ENCODE measurements at regions not wholly inside any gene's neighbourhood (a gene's known extent, or its start where the extent isn't known, plus 50 kb on each side); places are given as distances from the start of the nearest gene placed in this dataset.

- peaks cover 6% of the 10 kb centered on the region for H3K9me3 Mint-ChIP-seq
- no peaks in the 10 kb centered on the region for H3K36me3 Mint-ChIP-seq (ENCODE audit: low read depth)
- no peak overlapping the region for H3K27ac Mint-ChIP-seq
- POLR2A ChIA-PET, result no interaction called here
- no peak for DNase-seq
- CTCF ChIA-PET, result interaction anchor here (1.0 kb wide), 1 partner anchor 14 kb away, joined by 5 read pairs; no protein-coding TSS in a partner anchor
- no peaks in the 10 kb centered on the region for H3K4me1 Mint-ChIP-seq
- H3K27me3 Mint-ChIP-seq, result no peaks in the 10 kb centered on the region
- H3K4me3 Mint-ChIP-seq, result no peak overlapping the region
Measured at GRCh38 chr6:164928728-164929407, 380.5 kb downstream of the C6orf118 start.

- H3K4me1 Mint-ChIP-seq, result no peaks in the 10 kb centered on the region
- no peak overlapping the region for H3K4me3 Mint-ChIP-seq
- H3K9me3 Mint-ChIP-seq, result peaks cover 6% of the 10 kb centered on the region
- ChIA-PET CTCF (interaction anchor here (1.0 kb wide), 1 partner anchor 13 kb away, joined by 5 read pairs; no protein-coding TSS in a partner anchor), POLR2A (no interaction called here)
- H3K36me3 Mint-ChIP-seq (ENCODE audit: low read depth), result no peaks in the 10 kb centered on the region
- no peak for DNase-seq
- H3K27me3 Mint-ChIP-seq, result no peaks in the 10 kb centered on the region
- H3K27ac Mint-ChIP-seq, result no peak overlapping the region
Measured at GRCh38 chr6:164928057-164928727, 381.2 kb downstream of the C6orf118 start.

GRCh38 chr6:164927288-164928056 lies 381.9 kb downstream of the C6orf118 start:
- CTCF ChIA-PET, result interaction anchor here (0.7 kb wide), 1 partner anchor 14 kb away, joined by 3 read pairs; no protein-coding TSS in a partner anchor
- POLR2A ChIA-PET, result no interaction called here
- H3K27me3 Mint-ChIP-seq, result no peaks in the 10 kb centered on the region
- no peak overlapping the region for H3K4me3 Mint-ChIP-seq
- H3K36me3 Mint-ChIP-seq (ENCODE audit: low read depth), result no peaks in the 10 kb centered on the region
- peaks cover 2% of the 10 kb centered on the region for H3K9me3 Mint-ChIP-seq
- no peak overlapping the region for H3K27ac Mint-ChIP-seq
- H3K4me1 Mint-ChIP-seq, result no peaks in the 10 kb centered on the region
- DNase-seq, result peak; percentile 50

- Mint-ChIP-seq H3K36me3 (ENCODE audit: low read depth) (no peaks in the 10 kb centered on the region), H3K4me1 (no peaks in the 10 kb centered on the region), H3K9me3 (no peaks in the 10 kb centered on the region), H3K27me3 (no peaks in the 10 kb centered on the region), H3K27ac (no peak overlapping the region), H3K4me3 (no peak overlapping the region)
- CTCF ChIA-PET, result interaction anchor here (0.7 kb wide), 1 partner anchor 13 kb away, joined by 3 read pairs; no protein-coding TSS in a partner anchor
- DNase-seq, result no peak
- POLR2A ChIA-PET, result no interaction called here
Measured at GRCh38 chr6:164926686-164927085, 382.7 kb downstream of the C6orf118 start.

GRCh38 chr6:164925681-164926530 lies 383.5 kb downstream of the C6orf118 start:
- Mint-ChIP-seq H3K36me3 (ENCODE audit: low read depth) (no peaks in the 10 kb centered on the region), H3K4me1 (no peaks in the 10 kb centered on the region), H3K9me3 (no peaks in the 10 kb centered on the region), H3K4me3 (no peak overlapping the region), H3K27me3 (no peaks in the 10 kb centered on the region), H3K27ac (no peak overlapping the region)
- DNase-seq, result no peak
- CTCF ChIA-PET, result no interaction called here
- POLR2A ChIA-PET, result no interaction called here

GRCh38 chr6:164924674-164925073 lies 384.7 kb downstream of the C6orf118 start:
- no peaks in the 10 kb centered on the region for H3K36me3 Mint-ChIP-seq (ENCODE audit: low read depth)
- no peak overlapping the region for H3K4me3 Mint-ChIP-seq
- no peaks in the 10 kb centered on the region for H3K9me3 Mint-ChIP-seq
- CTCF ChIA-PET, result no interaction called here
- no peak overlapping the region for H3K27ac Mint-ChIP-seq
- no peaks in the 10 kb centered on the region for H3K4me1 Mint-ChIP-seq
- H3K27me3 Mint-ChIP-seq, result no peaks in the 10 kb centered on the region
- POLR2A ChIA-PET, result no interaction called here
- no peak for DNase-seq

- Mint-ChIP-seq H3K4me3 (no peak overlapping the region), H3K27me3 (no peaks in the 10 kb centered on the region), H3K4me1 (no peaks in the 10 kb centered on the region), H3K36me3 (ENCODE audit: low read depth) (no peaks in the 10 kb centered on the region), H3K9me3 (peaks cover 2% of the 10 kb centered on the region), H3K27ac (no peak overlapping the region)
- no peak for DNase-seq
- ChIA-PET CTCF (no interaction called here), POLR2A (no interaction called here)
Measured at GRCh38 chr6:164917211-164917610, 392.2 kb downstream of the C6orf118 start.

GRCh38 chr6:164916087-164916486 lies 393.3 kb downstream of the C6orf118 start:
- ChIA-PET CTCF (no interaction called here), POLR2A (interaction anchor here (0.6 kb wide), 1 partner anchor 334 kb away, joined by 7 read pairs; no protein-coding TSS in a partner anchor)
- DNase-seq, result no peak
- no peak overlapping the region for H3K27ac Mint-ChIP-seq
- no peaks in the 10 kb centered on the region for H3K4me1 Mint-ChIP-seq
- H3K4me3 Mint-ChIP-seq, result no peak overlapping the region
- no peaks in the 10 kb centered on the region for H3K27me3 Mint-ChIP-seq
- peaks cover 2% of the 10 kb centered on the region for H3K9me3 Mint-ChIP-seq
- H3K36me3 Mint-ChIP-seq (ENCODE audit: low read depth), result no peaks in the 10 kb centered on the region

GRCh38 chr6:164911873-164912580 lies 397.4 kb downstream of the C6orf118 start:
- CTCF ChIA-PET, result interaction anchor here (0.6 kb wide), 2 partner anchors 360 to 1038 kb away, joined by 3 to 4 read pairs; no protein-coding TSS in a partner anchor
- Mint-ChIP-seq H3K27ac (no peak overlapping the region), H3K36me3 (ENCODE audit: low read depth) (no peaks in the 10 kb centered on the region), H3K9me3 (no peaks in the 10 kb centered on the region), H3K4me3 (no peak overlapping the region), H3K27me3 (no peaks in the 10 kb centered on the region), H3K4me1 (no peaks in the 10 kb centered on the region)
- no peak for DNase-seq
- POLR2A ChIA-PET, result no interaction called here

- Mint-ChIP-seq H3K36me3 (ENCODE audit: low read depth) (no peaks in the 10 kb centered on the region), H3K9me3 (no peaks in the 10 kb centered on the region), H3K27me3 (no peaks in the 10 kb centered on the region), H3K4me3 (no peak overlapping the region), H3K4me1 (no peaks in the 10 kb centered on the region), H3K27ac (no peak overlapping the region)
- CTCF ChIA-PET, result interaction anchor here (0.6 kb wide), 1 partner anchor 359 kb away, joined by 4 read pairs; no protein-coding TSS in a partner anchor
- DNase-seq, result no peak
- POLR2A ChIA-PET, result no interaction called here
Measured at GRCh38 chr6:164911151-164911550, 398.3 kb downstream of the C6orf118 start.

GRCh38 chr6:164906766-164907165 lies 402.6 kb downstream of the C6orf118 start:
- Mint-ChIP-seq H3K27me3 (no peaks in the 10 kb centered on the region), H3K9me3 (no peaks in the 10 kb centered on the region), H3K4me3 (no peak overlapping the region), H3K36me3 (ENCODE audit: low read depth) (no peaks in the 10 kb centered on the region), H3K4me1 (no peaks in the 10 kb centered on the region), H3K27ac (no peak overlapping the region)
- ChIA-PET CTCF (no interaction called here), POLR2A (no interaction called here)
- no peak for DNase-seq

- POLR2A ChIA-PET, result no interaction called here
- H3K36me3 Mint-ChIP-seq (ENCODE audit: low read depth), result no peaks in the 10 kb centered on the region
Measured at GRCh38 chr6:164905311-164905710, 404.1 kb downstream of the C6orf118 start.

More at GRCh38 chr6:164905311-164905710, 404.1 kb downstream of the C6orf118 start:
- Mint-ChIP-seq H3K4me1 (no peaks in the 10 kb centered on the region), H3K27me3 (no peaks in the 10 kb centered on the region), H3K4me3 (no peak overlapping the region), H3K9me3 (peaks cover 2% of the 10 kb centered on the region), H3K27ac (no peak overlapping the region)
- CTCF ChIA-PET, result no interaction called here
- no peak for DNase-seq
